ENCODE measurements at regions not wholly inside any gene's neighbourhood (a gene's known extent, or its start where the extent isn't known, plus 50 kb on each side); places are given as distances from the start of the nearest gene placed in this dataset.

DNA sequence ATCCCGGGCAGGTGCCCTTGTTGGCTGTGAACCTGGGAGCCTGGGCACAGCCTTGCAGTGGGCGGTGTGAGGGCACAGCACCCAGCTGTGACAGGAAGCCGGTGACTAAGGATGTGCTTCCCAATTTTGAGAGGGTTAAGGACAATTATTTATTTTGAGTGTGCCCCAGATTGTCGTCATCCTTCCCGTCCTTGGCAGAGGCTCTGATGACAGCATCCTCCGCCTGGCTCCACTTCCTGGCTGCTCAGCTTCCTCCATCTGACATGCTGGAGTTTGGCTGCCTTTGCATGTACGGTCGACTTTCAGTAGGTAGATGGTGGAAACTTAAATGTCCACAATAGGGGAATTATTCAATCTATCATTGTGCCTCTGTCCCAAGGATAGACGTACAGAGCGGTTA lies 282.4 kb upstream of the EEF2KMT start:
- DNase-seq, result no peak

- DNase-seq, result no peak
Measured at GRCh38 chr16:5378531-5378930, 280.9 kb upstream of the EEF2KMT start.

GRCh38 chr16:5377280-5377898 lies 279.8 kb upstream of the EEF2KMT start:
- no peak for DNase-seq

GRCh38 chr16:5374184-5374583 lies 276.6 kb upstream of the EEF2KMT start:
- DNase-seq, result no peak

- DNase-seq, result no peak
Measured at GRCh38 chr16:5367951-5368350, 270.4 kb upstream of the EEF2KMT start.

DNA sequence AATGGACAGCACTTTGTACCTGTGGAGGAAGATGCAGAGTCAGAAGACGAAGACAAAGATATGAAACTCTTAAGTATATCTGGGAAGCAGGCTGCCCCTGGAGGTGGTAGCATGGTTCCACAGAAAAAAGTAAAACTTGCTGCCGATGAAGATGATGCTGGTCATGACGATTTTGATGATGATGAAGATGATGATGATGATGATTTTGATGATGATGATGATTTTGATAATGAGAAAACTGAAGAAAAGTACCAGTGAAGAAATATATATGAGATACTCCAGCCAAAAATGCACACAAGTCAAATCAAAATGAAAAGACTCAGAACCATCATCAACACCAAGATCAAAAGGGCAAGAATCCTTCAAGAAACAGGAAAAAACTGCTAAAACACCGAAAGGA lies 268.5 kb upstream of the EEF2KMT start:
- no peak for DNase-seq

DNA sequence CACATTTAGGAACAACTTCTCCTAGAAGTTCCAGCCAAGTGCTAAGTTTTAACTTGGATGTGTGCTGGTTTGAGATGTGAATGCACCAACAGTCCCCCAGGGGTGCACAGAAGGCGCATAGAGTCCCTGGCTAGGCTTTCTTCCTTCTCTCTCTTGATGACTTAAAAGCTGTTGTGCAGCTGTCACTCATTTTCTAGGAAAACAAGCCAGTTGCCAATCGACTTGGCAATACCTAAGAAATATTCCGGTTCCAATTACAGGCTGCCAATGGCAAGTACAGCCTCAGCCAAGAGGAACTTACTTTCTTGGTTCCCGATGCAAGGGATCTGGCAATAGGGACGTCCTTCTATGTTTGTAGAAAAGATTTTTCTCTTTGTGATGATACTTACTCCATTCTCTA lies 266.6 kb upstream of the EEF2KMT start:
- DNase-seq, result no peak

GRCh38 chr16:5361322-5361721 lies 263.7 kb upstream of the EEF2KMT start:
- no peak for DNase-seq

GRCh38 chr16:5354645-5355044 lies 257.1 kb upstream of the EEF2KMT start:
- no peak for DNase-seq

GRCh38 chr16:5349670-5350517 lies 252.3 kb upstream of the EEF2KMT start:
- DNase-seq, result no peak

- DNase-seq, result no peak
Measured at GRCh38 chr16:5349101-5349500, 251.5 kb upstream of the EEF2KMT start.

DNA sequence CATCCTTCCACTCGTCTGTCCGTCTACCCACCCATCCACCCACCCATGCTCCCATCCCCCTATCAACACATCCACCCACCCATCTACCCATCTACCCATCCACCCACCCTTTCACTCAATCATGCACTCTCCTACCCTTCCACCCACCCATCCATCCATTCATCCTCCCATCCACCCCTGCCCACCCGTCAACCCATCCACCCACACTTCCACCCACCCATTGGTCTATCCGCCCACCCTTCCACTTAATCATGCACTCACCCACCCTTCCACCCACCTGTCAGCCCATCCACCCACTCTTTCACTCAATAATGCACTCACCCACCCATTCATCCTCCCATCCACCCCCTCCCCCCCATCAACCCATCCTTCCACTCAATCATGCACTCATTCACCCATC lies 250.0 kb upstream of the EEF2KMT start:
- DNase-seq, result no peak

DNA sequence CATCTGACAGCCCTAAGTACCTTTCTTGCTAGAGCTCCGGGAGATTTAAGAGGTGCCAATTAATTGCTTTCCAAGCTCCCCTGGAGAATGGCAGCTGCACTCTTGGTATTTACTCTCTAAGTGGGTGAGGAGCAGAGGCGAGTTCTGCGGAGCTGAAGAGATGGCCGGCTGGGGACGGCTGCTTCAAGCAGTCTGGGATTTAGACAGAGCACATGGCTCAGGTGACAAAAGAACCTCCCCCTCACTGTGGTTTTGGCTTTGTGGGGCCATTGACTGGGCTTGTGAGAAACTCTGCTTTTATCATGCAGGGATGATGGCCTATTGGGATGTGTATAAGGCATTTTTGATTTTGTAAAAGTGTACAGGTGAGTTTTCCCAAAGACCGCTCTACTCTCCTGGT lies 239.3 kb upstream of the EEF2KMT start:
- no peak for DNase-seq

DNA sequence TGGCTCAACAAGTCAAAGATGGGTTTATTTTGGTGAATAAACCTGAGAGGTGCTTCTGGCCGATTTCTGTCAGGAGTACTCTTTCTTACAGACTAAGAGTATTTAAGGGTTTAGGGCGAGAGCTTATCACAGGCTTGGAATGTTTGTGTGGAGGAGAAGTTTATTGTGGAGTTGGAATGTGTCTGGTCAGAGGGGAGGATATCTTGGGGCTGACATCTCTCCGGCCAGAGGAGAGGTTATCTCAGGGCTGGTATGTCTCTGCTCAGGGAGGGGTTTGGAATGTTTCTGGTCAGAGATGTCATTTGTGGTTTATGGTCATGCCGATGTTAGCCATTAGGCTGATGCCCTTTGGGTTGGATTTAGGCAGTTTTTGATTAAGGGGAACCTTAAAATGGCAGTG lies 236.4 kb upstream of the EEF2KMT start:
- DNase-seq, result no peak

- DNase-seq, result no peak
Measured at GRCh38 chr16:5333126-5333525, 235.5 kb upstream of the EEF2KMT start.

DNA sequence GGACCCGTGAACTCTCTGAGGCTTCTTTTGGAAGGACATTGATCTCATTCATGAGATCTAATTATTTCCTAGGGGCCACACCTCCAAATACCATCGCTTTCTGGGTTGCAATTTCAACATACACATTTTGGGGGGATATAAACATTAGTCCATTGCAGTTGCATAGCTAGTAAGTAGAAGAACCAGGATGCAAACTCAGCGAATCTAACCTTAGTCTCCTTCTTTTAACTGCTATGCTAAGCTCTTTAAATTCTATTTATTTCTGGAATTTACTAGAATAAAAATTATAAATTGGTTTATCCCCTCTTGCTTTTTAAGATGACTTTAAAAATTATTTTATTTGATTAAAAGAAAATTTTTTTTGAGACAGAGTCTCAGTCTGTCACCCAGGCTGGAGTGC lies 232.5 kb upstream of the EEF2KMT start:
- DNase-seq, result no peak

DNA sequence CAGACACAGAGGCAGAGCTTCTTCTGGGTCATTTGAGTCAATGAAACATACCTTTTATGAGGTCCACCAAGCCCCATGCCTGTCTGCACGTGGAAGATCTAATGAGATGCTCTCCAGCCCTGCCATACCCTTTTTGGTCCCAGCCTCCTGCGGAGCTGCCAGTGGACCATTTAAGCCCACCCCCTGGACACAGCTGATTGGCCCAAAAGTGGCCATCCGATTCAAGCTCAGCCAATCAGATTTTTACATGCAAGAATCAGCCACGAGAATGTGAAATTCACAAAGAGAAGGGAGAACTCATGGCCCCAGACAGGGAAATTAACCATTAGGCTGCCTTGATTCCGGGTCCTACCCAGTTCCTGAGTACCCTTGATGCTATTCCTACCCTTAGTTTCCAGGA lies 231.0 kb upstream of the EEF2KMT start:
- no peak for DNase-seq

GRCh38 chr16:5326395-5326794 lies 228.8 kb upstream of the EEF2KMT start:
- DNase-seq, result no peak

GRCh38 chr16:5325932-5326331 lies 228.3 kb upstream of the EEF2KMT start:
- no peak for DNase-seq

GRCh38 chr16:5323284-5324141 lies 225.9 kb upstream of the EEF2KMT start:
- no peak for DNase-seq

GRCh38 chr16:5321930-5322329 lies 224.3 kb upstream of the EEF2KMT start:
- DNase-seq, result no peak

DNA sequence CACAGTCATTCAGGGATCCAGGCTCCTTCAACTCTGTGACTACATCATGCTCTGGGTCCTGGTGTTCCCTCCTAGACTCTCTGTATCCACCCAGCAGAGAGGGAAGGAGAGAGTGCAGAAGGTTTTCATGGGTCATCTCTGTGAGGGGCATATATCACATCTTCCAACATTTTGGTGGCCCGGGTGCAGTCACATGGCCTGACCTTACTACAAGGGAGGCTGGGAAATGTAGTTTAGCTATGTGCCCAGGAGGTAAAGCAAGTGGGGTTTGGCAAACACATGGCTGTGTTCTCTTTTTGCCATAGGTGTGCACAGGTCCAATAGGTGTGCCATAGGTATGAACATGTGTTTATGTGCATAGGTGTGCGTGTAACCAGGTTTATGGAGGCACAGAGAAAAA lies 222.2 kb upstream of the EEF2KMT start:
- no peak for DNase-seq

DNA sequence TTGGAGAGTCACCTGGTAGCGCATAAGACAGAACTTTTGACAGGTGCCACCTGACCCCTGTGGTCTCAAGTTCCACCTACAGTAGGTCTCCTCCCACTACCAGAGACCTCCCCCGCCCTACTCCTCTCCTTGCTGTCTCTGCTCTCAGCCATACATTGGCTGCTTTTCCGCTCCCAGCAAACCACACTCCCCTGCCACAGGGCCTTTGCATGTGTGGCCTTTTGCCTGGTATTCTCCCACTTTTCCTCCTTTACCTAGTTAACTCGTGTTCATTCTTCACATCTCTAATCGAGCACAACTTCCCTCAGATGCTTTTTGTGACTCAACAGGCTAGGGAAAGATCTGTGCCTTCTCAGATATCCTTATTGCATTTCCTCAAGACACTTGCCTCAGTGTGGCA lies 218.3 kb upstream of the EEF2KMT start:
- DNase-seq, result no peak

GRCh38 chr16:5314377-5314776 lies 216.8 kb upstream of the EEF2KMT start:
- DNase-seq, result no peak

Data from activated naive CD4-positive, alpha-beta T cell treated with anti-CD3 and anti-CD28 coated beads, Interleukin-2, amount 50 U/mL, for 16 hours (primary cell).